ENCODE measurements at regions not wholly inside any gene's neighbourhood (a gene's known extent, or its start where the extent isn't known, plus 50 kb on each side); places are given as distances from the start of the nearest gene placed in this dataset.

GRCh38 chr4:176963121-176963520, 170.4 kb upstream of the VEGFC start:
- TF ChIP-seq POLR2A (IDR thresholded peaks at IDR 0.05) (no peak), CTCF (IDR thresholded peaks at IDR 0.05) (no peak), POLR2AphosphoS5 (IDR thresholded peaks at IDR 0.05) (no peak)
